ENCODE measurements at regions not wholly inside any gene's neighbourhood (a gene's known extent, or its start where the extent isn't known, plus 50 kb on each side); places are given as distances from the start of the nearest gene placed in this dataset.

DNA sequence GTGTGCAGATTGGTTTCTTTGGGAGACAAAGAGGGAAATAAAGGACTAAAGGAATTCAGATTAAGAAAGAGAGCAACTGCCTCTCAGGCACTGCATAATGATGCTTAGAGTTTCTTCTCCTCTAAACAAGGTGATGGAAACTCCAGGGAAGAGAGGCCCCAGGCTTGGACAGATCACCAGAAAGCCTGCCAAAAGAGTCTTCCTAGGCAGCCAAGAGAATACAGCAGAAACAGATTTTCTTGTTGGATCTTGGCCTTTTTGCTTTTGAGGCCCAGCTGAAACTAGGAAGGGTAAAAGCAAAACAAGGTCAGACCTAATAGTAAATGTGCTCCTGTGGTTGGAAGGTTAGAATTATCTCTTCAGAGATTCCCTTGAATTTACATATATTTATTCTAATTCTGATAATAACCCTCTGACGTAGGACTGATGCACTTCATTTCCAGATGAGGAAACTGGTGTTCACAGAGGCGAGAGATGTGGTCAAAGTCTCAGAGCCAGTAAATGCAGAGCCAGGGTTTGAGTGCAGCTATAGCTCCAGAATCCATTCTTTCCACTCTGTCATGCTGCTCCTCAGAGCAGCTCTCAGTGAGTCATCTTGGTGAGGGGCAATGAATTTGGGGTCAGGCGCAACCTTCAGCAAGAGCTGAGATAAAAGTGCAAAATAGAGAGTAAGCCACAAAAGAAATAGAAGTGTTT is 142.3 kb upstream of the FBXO11 start:
- TF ChIP-seq, protein P1, sequence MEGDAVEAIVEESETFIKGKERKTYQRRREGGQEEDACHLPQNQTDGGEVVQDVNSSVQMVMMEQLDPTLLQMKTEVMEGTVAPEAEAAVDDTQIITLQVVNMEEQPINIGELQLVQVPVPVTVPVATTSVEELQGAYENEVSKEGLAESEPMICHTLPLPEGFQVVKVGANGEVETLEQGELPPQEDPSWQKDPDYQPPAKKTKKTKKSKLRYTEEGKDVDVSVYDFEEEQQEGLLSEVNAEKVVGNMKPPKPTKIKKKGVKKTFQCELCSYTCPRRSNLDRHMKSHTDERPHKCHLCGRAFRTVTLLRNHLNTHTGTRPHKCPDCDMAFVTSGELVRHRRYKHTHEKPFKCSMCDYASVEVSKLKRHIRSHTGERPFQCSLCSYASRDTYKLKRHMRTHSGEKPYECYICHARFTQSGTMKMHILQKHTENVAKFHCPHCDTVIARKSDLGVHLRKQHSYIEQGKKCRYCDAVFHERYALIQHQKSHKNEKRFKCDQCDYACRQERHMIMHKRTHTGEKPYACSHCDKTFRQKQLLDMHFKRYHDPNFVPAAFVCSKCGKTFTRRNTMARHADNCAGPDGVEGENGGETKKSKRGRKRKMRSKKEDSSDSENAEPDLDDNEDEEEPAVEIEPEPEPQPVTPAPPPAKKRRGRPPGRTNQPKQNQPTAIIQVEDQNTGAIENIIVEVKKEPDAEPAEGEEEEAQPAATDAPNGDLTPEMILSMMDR (conservative IDR thresholded peaks at IDR 0.05; ENCODE audit: low read depth in 2 of 2), result no peak
- TF ChIP-seq POLR2AphosphoS5 (IDR thresholded peaks at IDR 0.05; ENCODE audit: low read depth) (no peak), CREB1 (CRISPR knock-in tag; IDR thresholded peaks at IDR 0.05; ENCODE audit: low read depth) (no peak), JUNB (IDR thresholded peaks at IDR 0.05; ENCODE audit: unreplicated experiment) (no peak), ZNF331 (CRISPR knock-in tag; IDR thresholded peaks at IDR 0.05; ENCODE audit: low read depth) (no peak), EZH2phosphoT487 (IDR thresholded peaks at IDR 0.05; ENCODE audit: unreplicated experiment) (no peak), EZH2 (IDR thresholded peaks at IDR 0.05; ENCODE audit: low read depth, unreplicated experiment) (no peak), ZNF114 (CRISPR knock-in tag; IDR thresholded peaks at IDR 0.05) (no peak), NANOG (IDR thresholded peaks at IDR 0.05; ENCODE audit: borderline replicate concordance) (no peak)
- TF ChIP-seq, protein P2, sequence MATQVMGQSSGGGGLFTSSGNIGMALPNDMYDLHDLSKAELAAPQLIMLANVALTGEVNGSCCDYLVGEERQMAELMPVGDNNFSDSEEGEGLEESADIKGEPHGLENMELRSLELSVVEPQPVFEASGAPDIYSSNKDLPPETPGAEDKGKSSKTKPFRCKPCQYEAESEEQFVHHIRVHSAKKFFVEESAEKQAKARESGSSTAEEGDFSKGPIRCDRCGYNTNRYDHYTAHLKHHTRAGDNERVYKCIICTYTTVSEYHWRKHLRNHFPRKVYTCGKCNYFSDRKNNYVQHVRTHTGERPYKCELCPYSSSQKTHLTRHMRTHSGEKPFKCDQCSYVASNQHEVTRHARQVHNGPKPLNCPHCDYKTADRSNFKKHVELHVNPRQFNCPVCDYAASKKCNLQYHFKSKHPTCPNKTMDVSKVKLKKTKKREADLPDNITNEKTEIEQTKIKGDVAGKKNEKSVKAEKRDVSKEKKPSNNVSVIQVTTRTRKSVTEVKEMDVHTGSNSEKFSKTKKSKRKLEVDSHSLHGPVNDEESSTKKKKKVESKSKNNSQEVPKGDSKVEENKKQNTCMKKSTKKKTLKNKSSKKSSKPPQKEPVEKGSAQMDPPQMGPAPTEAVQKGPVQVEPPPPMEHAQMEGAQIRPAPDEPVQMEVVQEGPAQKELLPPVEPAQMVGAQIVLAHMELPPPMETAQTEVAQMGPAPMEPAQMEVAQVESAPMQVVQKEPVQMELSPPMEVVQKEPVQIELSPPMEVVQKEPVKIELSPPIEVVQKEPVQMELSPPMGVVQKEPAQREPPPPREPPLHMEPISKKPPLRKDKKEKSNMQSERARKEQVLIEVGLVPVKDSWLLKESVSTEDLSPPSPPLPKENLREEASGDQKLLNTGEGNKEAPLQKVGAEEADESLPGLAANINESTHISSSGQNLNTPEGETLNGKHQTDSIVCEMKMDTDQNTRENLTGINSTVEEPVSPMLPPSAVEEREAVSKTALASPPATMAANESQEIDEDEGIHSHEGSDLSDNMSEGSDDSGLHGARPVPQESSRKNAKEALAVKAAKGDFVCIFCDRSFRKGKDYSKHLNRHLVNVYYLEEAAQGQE (IDR thresholded peaks at IDR 0.05; ENCODE audit: unreplicated experiment), result no peak
- TF ChIP-seq, protein P3, sequence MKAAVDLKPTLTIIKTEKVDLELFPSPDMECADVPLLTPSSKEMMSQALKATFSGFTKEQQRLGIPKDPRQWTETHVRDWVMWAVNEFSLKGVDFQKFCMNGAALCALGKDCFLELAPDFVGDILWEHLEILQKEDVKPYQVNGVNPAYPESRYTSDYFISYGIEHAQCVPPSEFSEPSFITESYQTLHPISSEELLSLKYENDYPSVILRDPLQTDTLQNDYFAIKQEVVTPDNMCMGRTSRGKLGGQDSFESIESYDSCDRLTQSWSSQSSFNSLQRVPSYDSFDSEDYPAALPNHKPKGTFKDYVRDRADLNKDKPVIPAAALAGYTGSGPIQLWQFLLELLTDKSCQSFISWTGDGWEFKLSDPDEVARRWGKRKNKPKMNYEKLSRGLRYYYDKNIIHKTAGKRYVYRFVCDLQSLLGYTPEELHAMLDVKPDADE (IDR thresholded peaks at IDR 0.05), result no peak

All from GM23338 (cell line).